ENCODE measurements at regions not wholly inside any gene's neighbourhood (a gene's known extent, or its start where the extent isn't known, plus 50 kb on each side); places are given as distances from the start of the nearest gene placed in this dataset.

DNA sequence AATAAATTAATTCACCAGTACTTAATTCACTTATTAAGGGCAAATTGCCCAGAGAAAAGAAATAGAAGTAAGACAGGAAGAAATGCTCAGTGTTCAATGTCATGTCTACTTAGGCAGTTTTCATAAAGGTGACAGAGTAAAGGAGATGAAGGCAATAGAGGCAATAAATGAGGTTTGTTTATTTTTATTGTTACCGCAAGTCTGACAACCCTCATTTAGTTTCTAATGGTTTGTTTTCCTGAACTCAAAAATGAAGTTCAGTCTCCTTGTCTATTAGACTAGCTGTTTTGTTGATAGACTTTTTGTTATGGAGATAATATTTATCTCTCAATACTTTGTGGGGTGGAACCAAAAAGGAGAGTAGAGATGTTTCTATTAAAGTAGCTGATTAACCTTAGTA lies 258.3 kb downstream of the C3orf38 start:
- TF ChIP-seq POLR2A (IDR thresholded peaks at IDR 0.05), result no peak
- TF ChIP-seq, protein P1, sequence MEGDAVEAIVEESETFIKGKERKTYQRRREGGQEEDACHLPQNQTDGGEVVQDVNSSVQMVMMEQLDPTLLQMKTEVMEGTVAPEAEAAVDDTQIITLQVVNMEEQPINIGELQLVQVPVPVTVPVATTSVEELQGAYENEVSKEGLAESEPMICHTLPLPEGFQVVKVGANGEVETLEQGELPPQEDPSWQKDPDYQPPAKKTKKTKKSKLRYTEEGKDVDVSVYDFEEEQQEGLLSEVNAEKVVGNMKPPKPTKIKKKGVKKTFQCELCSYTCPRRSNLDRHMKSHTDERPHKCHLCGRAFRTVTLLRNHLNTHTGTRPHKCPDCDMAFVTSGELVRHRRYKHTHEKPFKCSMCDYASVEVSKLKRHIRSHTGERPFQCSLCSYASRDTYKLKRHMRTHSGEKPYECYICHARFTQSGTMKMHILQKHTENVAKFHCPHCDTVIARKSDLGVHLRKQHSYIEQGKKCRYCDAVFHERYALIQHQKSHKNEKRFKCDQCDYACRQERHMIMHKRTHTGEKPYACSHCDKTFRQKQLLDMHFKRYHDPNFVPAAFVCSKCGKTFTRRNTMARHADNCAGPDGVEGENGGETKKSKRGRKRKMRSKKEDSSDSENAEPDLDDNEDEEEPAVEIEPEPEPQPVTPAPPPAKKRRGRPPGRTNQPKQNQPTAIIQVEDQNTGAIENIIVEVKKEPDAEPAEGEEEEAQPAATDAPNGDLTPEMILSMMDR (IDR thresholded peaks at IDR 0.05), result no peak
- no peak for DNase-seq
- H3K27me3 ChIP-seq, result no peaks in the 10 kb centered on the region

DNA sequence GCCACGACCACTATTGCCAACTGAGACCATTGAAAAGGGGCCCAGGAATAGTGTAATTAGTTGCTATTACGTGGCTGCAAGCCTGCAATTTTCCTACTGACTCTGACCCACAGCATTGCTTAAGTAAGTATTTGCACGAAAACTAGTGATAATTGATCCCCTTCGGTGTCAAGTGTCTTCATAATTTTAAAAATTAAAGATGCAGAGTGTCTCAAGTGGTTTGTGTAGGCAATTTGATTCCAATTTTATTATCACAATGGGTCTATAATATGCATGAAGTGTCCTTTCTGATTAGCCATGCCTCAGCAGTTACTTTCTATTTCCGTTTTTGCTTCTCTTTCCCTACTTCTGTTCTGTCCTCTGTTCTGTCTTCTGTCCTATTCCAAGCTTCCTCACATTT lies 259.2 kb downstream of the C3orf38 start:
- no peaks in the 10 kb centered on the region for H3K4me1 ChIP-seq
- H3K36me3 ChIP-seq, result no peaks in the 10 kb centered on the region
- TF ChIP-seq, protein P1 (IDR thresholded peaks at IDR 0.05), result no peak
- TF ChIP-seq POLR2A (IDR thresholded peaks at IDR 0.05), result no peak
- no peak overlapping the region for H3K4me3 ChIP-seq
- no peak for DNase-seq
- no peaks in the 10 kb centered on the region for H3K9me3 ChIP-seq
- no peaks in the 10 kb centered on the region for H3K27me3 ChIP-seq
- no peak overlapping the region for H3K27ac ChIP-seq

More for the DNA sequence above, 258.3 kb downstream of the C3orf38 start:
- Histone ChIP-seq H3K27ac (no peak overlapping the region), H3K9me3 (no peaks in the 10 kb centered on the region), H3K4me1 (no peaks in the 10 kb centered on the region), H3K36me3 (no peaks in the 10 kb centered on the region), H3K4me3 (no peak overlapping the region)

DNA sequence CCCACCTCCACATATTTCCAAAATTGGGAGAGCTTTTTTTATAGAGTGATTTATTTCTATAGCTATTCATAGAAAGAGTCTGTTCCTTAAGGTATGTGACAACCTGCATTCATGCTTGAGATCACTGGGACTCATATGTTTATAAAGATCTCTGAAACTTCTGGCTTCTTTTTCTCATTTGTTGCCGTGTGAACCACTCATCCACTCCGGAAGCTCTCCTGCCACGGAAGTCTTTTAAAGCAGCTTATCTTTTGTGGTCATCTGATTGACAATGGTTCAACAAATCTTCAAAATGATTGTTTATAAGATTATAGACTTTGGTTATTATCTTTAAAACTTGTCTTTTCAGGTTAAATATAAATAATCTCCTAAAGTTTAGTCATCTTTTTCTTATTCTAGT lies 260.5 kb downstream of the C3orf38 start:
- no peaks in the 10 kb centered on the region for H3K9me3 ChIP-seq

GRCh38 chr3:88412346-88412745 lies 262.6 kb downstream of the C3orf38 start:
- no peaks in the 10 kb centered on the region for H3K9me3 ChIP-seq
- H3K4me1 ChIP-seq, result no peaks in the 10 kb centered on the region
- TF ChIP-seq, protein P1 (IDR thresholded peaks at IDR 0.05), result no peak
- TF ChIP-seq POLR2A (IDR thresholded peaks at IDR 0.05), result no peak
- no peaks in the 10 kb centered on the region for H3K27me3 ChIP-seq
- H3K4me3 ChIP-seq, result no peak overlapping the region
- no peak overlapping the region for H3K27ac ChIP-seq
- DNase-seq, result no peak
- H3K36me3 ChIP-seq, result no peaks in the 10 kb centered on the region

More for the DNA sequence above, 260.5 kb downstream of the C3orf38 start:
- no peaks in the 10 kb centered on the region for H3K4me1 ChIP-seq
- H3K4me3 ChIP-seq, result no peak overlapping the region
- H3K36me3 ChIP-seq, result no peaks in the 10 kb centered on the region
- TF ChIP-seq POLR2A (IDR thresholded peaks at IDR 0.05), result no peak
- TF ChIP-seq, protein P1 (IDR thresholded peaks at IDR 0.05), result no peak
- DNase-seq, result no peak
- H3K27ac ChIP-seq, result no peak overlapping the region
- H3K27me3 ChIP-seq, result no peaks in the 10 kb centered on the region

DNA sequence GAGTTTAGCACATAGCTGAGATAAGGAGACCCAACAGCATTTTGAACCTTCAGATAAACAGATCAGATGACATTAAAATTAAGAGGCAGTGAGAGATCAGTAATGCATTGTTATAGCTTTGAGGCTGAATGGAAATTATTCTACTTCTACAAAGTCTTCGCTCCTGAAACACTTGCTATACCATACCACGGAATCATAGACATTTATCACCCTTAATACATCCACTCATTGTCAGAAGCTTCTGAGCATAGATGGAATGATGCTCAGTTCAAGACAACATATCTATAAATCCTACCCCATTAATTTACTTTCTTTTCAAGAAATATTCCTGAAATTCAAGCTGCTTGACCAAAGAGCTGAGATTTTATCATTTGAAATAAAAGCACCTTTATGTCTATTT lies 266.7 kb downstream of the C3orf38 start:
- Histone ChIP-seq H3K4me1 (no peaks in the 10 kb centered on the region), H3K27ac (no peak overlapping the region), H3K36me3 (no peaks in the 10 kb centered on the region), H3K4me3 (no peak overlapping the region), H3K9me3 (no peaks in the 10 kb centered on the region), H3K27me3 (no peaks in the 10 kb centered on the region)
- DNase-seq, result no peak
- TF ChIP-seq POLR2A (IDR thresholded peaks at IDR 0.05), result no peak
- TF ChIP-seq, protein P1 (IDR thresholded peaks at IDR 0.05), result no peak

- H3K9me3 ChIP-seq, result no peaks in the 10 kb centered on the region
- H3K36me3 ChIP-seq, result no peaks in the 10 kb centered on the region
- no peaks in the 10 kb centered on the region for H3K4me1 ChIP-seq
- no peaks in the 10 kb centered on the region for H3K27me3 ChIP-seq
- DNase-seq, result no peak
- H3K27ac ChIP-seq, result no peak overlapping the region
- no peak overlapping the region for H3K4me3 ChIP-seq
- TF ChIP-seq POLR2A (IDR thresholded peaks at IDR 0.05), result no peak
- TF ChIP-seq, protein P1 (IDR thresholded peaks at IDR 0.05), result no peak
These were observed 268.5 kb downstream of the C3orf38 start for GRCh38 chr3:88418219-88418618.
